ENCODE measurements at regions not wholly inside any gene's neighbourhood (a gene's known extent, or its start where the extent isn't known, plus 50 kb on each side); places are given as distances from the start of the nearest gene placed in this dataset.
"Not testable (repeated sequence)": the region's sequence is repeated elsewhere in the genome, so short reads cannot be mapped to it uniquely, and the experiment has no call there.

GRCh38 chr6:137708481-137708880, 158.6 kb upstream of the TNFAIP3 start:
- no peak overlapping the region for H3K4me3 ChIP-seq (ENCODE audit: low read length)
- no peak for DNase-seq (ENCODE audit: low read depth)

DNA sequence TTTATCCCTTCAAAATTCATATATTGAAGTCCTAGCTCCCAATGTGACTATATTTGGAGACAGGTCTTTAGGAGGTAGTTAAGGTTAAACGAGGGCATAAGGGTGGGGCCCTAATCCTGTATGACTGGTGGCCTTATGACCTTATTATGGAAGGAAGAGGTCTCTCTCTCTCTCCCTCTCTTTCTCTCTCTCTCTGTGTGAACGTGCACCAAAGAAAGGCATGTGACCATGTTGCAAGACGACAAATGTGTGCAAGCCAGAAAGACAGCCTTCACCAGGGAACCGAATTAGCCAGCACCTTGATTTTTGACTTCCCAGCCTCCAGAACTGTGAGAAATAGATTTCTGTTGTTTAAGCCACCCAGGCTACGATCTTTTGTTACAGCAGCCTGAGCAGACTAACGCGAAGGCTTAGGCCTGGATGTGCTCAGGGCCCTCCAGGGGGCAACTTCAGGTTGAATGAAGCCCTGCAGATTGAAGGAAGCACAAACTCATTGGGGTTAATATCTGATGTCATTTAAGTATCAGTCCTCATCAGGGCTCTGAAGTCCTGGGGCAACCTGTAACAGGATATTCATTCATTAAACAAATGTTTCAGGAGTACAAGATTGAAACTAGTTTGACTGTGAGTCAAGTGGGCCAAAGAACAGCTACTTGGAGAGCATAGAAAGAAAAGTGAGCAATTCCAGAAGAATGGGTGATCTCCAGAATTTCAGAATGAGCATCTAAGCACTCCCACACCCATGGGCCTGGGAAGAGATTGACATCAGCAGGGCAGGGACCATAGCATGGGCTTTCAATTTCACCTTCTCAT, 157.4 kb upstream of the TNFAIP3 start:
- DNase-seq (ENCODE audit: low read depth): no peak
- TF ChIP-seq CTCF (conservative IDR thresholded peaks at IDR 0.05; ENCODE audit: low read length): no peak
- H3K4me3 ChIP-seq (ENCODE audit: low read length): no peak overlapping the region

More at GRCh38 chr6:137708481-137708880, 158.6 kb upstream of the TNFAIP3 start:
- TF ChIP-seq CTCF (conservative IDR thresholded peaks at IDR 0.05; ENCODE audit: low read length): no peak

- no peak for DNase-seq (ENCODE audit: low read depth)
- no peak overlapping the region for H3K4me3 ChIP-seq (ENCODE audit: low read length)
Measured at GRCh38 chr6:137711972-137712371, 155.1 kb upstream of the TNFAIP3 start.

GRCh38 chr6:137712587-137712986, 154.5 kb upstream of the TNFAIP3 start:
- H3K4me3 ChIP-seq (ENCODE audit: low read length): no peak overlapping the region
- no peak for TF ChIP-seq CTCF (conservative IDR thresholded peaks at IDR 0.05; ENCODE audit: low read length)

More at GRCh38 chr6:137711972-137712371, 155.1 kb upstream of the TNFAIP3 start:
- TF ChIP-seq CTCF (conservative IDR thresholded peaks at IDR 0.05; ENCODE audit: low read length): no peak

GRCh38 chr6:137715589-137716045, 151.4 kb upstream of the TNFAIP3 start:
- no peak overlapping the region for H3K4me3 ChIP-seq (ENCODE audit: low read length)
- DNase-seq (ENCODE audit: low read depth): peak; percentile 34
- TF ChIP-seq CTCF (conservative IDR thresholded peaks at IDR 0.05; ENCODE audit: low read length): no peak

More at GRCh38 chr6:137712587-137712986, 154.5 kb upstream of the TNFAIP3 start:
- no peak for DNase-seq (ENCODE audit: low read depth)

DNA sequence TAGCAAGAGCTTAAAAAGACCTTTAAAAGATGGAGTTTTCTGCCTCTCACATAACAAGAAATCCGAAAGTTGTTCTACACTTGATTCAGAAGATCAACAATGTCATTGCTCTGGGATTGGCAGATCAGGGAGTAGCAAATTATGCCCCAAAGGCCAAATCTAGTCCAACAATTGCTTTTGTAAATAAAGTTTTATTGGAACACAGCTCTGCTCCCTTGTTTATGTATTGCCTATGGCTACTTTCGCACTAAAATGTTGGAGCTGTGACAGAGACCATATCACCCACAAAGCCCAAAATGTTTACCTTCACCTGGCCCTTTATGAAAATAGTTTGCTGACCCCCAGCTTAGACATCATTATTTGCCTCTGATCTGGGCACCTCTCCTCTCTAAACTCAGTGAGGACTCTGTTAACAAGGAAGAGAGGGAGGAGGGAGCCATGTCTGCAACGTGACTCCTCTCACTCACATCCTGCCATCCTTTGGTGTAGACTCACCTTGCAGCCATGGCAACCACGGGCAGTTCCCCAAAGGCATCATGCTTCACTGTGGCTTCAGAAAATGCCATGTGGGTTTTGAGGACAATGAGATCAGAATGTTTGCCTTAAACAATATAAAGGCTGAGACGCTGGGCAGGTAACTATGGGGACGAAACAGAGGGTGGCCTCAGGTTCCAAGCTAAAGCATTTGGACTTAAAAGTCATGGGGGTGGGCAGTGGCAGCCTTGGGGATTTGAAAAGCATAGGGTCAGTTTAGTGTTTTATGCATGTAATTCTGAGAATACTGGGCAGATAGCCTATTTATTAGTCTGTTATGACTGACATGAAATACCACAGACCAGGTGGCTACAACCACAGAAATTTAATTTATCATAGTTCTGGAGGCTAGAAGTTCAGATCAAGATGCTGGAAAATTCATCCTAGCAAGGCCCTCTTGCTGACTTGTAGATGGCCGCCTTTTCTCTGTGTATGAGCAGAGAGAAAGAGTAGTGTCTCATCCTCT, 149.7 kb upstream of the TNFAIP3 start:
- no peak for DNase-seq (ENCODE audit: low read depth)
- no peak for TF ChIP-seq CTCF (conservative IDR thresholded peaks at IDR 0.05; ENCODE audit: low read length)

DNA sequence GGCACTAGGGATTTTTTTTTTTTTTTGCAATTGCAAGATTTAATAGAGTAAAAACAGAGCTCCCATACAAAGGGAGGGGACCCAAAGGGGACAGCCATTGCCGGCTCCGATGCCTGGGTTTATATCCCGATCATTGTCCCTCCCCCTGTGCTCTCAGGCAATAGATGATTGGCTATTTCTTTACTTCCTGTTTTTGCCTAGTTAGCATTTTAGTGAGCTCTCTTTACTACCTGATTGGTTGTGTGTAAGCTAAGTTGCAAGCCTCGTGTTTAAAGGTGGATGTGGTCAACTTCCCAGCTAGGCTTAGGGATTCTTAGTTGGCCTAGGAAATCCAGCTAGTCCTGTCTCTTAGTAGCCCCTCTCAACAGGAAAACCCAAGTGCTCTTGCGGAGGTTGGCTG, 148.2 kb upstream of the TNFAIP3 start:
- not testable (repeated sequence) for DNase-seq (ENCODE audit: low read depth); H3K4me3 ChIP-seq (ENCODE audit: low read length)

More for the DNA sequence above, 149.7 kb upstream of the TNFAIP3 start:
- H3K4me3 ChIP-seq (ENCODE audit: low read length): no peak overlapping the region

Measured in AG10803 (cell line).